Pancreas (tissue), 10 donors: ENCODE measurements at regions not wholly inside any gene's neighbourhood (a gene's known extent, or its start where the extent isn't known, plus 50 kb on each side); places are given as distances from the start of the nearest gene placed in this dataset.

Experiments
- ATAC-seq, 4 donors: fragments of 200-7000 bp; cut with Tn5 transposase; one replicate each; pipeline versions ENCODE4 v1.8.0 to v1.9.1; 2020; ENCODE audit warnings: mild to moderate bottlenecking in 4 of 4, moderate library complexity in 4 of 4
- DNase-seq, 6 donors: peaks; one replicate each; pipeline ENCODE4 v3.0.0-alpha.2; 2020
- FAIRE-seq: peaks from 2 replicates; lab custom pipeline; 2012; peaks lifted over from hg19 to GRCh38; lab: Jason Lieb, UNC
- H3K27ac ChIP-seq, 4 donors: fragments of 200-600 bp; sonication (generic); 1 replicate in 3 of 4; 2 replicates in 1 of 4; pipeline versions ENCODE4 v1.5.0 to v1.8.0; 2020
- H3K27me3 ChIP-seq, 4 donors: fragments of 200-600 bp; one replicate each; pipeline ENCODE4 v1.8.0; 2021
- H3K36me3 ChIP-seq, 3 donors: fragments of 200-600 bp; sonication (generic) in 1 of 3; one replicate each; pipeline versions ENCODE4 v1.5.0 to v1.8.0; 2020 to 2021
- H3K4me1 ChIP-seq, 3 donors: fragments of 200-600 bp; one replicate each; pipeline ENCODE4 v1.8.0; 2021
- H3K4me3 ChIP-seq, 4 donors: fragments of 200-600 bp; sonication (generic) in 2 of 4; one replicate each; pipeline versions ENCODE4 v1.5.0 to v1.8.0; 2020 to 2021
- H3K9me3 ChIP-seq, 4 donors: fragments of 200-600 bp; one replicate each; pipeline ENCODE4 v1.8.0; 2021
- WGBS, 2 donors: extraction: QIAGEN DNeasy Blood & Tissue Kit; methylation state at CpG; one replicate each; pipeline ENCODE4 v1.1.7; 2013; 5-methylcytosine and 5-hydroxymethylcytosine counted together
- intact Hi-C, 3 donors: fragments of 100-400 bp; cut with DNase I; formaldehyde crosslinking; loops; one replicate each; pipeline versions ENCODE4 v1.11.1 to v1.14.2; 2022
- TF ChIP-seq, protein P1 (sequence below), 4 donors: fragments of 200-600 bp; sonication (generic) in 3 of 4; IDR thresholded peaks; one replicate each; pipeline versions ENCODE4 v1.5.0 to v1.8.0; 2021; ENCODE audit warnings: antibody characterized with exemption in 4 of 4
- donor health status: healthy with polysubstance abuse.
- donor health status: DM: no; HTN: no; CAD: no; lungs with moderate emphysema.
- donor health status: DM: no; HTN: no; CAD: no.
- donor health status: control.
- donor health status: control.
- donor health status: Bipolar disorder and iron deficiency.
- donor health status: DM: yes; HTN: yes; CAD: no.
- donor health status: DM: no; HTN: no; CAD: no.
- donor health status: DM: no; HTN: no; CAD: no.
- donor health status: DM: yes; HTN: yes; CAD: no.

DNA sequence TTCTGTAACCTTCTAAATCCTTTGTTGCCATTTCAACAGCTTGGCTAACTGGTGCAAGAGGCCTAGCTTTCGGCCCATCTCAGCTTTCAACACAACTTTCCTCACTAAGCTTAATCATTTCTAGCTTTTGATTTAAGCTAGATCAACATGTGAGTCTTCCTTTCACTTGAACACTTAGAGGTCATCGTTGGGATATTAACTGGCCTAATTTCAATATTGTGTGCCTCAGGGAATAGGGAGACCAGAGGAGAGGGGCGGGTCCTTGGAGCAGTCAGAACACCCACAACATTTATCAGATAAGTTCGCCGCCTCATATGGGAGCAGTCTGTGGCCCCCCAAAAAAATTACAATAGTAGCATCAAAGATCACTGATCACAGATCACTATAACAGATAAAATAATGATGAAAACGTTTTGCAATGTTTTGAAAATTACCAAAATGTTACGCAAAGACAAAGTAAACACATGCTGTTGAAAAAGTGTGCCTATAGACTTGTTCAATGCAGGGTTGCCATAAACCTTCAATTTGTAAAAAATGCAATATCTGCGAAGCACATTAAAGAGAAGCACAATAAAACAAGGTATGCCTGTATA is 66.8 kb upstream of the PCSK1 start:
- intact Hi-C loops = no loop called here
- WGBS, 2 donors = 81 to 85% methylated on average over 8 of the region's 8 CpGs
- TF ChIP-seq, protein P1, sequence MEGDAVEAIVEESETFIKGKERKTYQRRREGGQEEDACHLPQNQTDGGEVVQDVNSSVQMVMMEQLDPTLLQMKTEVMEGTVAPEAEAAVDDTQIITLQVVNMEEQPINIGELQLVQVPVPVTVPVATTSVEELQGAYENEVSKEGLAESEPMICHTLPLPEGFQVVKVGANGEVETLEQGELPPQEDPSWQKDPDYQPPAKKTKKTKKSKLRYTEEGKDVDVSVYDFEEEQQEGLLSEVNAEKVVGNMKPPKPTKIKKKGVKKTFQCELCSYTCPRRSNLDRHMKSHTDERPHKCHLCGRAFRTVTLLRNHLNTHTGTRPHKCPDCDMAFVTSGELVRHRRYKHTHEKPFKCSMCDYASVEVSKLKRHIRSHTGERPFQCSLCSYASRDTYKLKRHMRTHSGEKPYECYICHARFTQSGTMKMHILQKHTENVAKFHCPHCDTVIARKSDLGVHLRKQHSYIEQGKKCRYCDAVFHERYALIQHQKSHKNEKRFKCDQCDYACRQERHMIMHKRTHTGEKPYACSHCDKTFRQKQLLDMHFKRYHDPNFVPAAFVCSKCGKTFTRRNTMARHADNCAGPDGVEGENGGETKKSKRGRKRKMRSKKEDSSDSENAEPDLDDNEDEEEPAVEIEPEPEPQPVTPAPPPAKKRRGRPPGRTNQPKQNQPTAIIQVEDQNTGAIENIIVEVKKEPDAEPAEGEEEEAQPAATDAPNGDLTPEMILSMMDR (IDR thresholded peaks at IDR 0.05) = no peak
- Histone ChIP-seq H3K4me1 (no peaks in the 10 kb centered on the region), H3K36me3 (no peaks in the 10 kb centered on the region), H3K4me3 (no peak overlapping the region), H3K9me3 (no peaks in the 10 kb centered on the region), H3K27ac (no peak overlapping the region), H3K27me3 (no peaks in the 10 kb centered on the region)
- no peak for ATAC-seq
- DNase-seq = no peak
- FAIRE-seq = no peak

- ATAC-seq = no peak
- Histone ChIP-seq H3K27me3 (no peaks in the 10 kb centered on the region), H3K36me3 (no peaks in the 10 kb centered on the region), H3K4me3 (no peak overlapping the region), H3K9me3 (no peaks in the 10 kb centered on the region), H3K4me1 (no peaks in the 10 kb centered on the region), H3K27ac (no peak overlapping the region)
- intact Hi-C loops = no loop called here
- DNase-seq = no peak
- no peak for FAIRE-seq
- TF ChIP-seq, protein P1 (IDR thresholded peaks at IDR 0.05) = no peak
- WGBS, 2 donors = 58 to 73% methylated on average over 1 of the region's 1 CpG
Observed at GRCh38 chr5:96501991-96502646, 69.1 kb upstream of the PCSK1 start.

GRCh38 chr5:96503501-96504236 is 70.6 kb upstream of the PCSK1 start:
- no peak overlapping the region for H3K4me3 ChIP-seq
- FAIRE-seq (no peak), ATAC-seq (no peak), DNase-seq (no peak)
- H3K4me1 ChIP-seq = no peaks in the 10 kb centered on the region
- no peaks in the 10 kb centered on the region for H3K27me3 ChIP-seq
- intact Hi-C loops = no loop called here
- TF ChIP-seq, protein P1 (IDR thresholded peaks at IDR 0.05) = no peak
- H3K36me3 ChIP-seq = no peaks in the 10 kb centered on the region
- WGBS, 2 donors = 87 to 93% methylated on average over 15 of the region's 15 CpGs
- no peaks in the 10 kb centered on the region for H3K9me3 ChIP-seq
- no peak overlapping the region for H3K27ac ChIP-seq

DNA sequence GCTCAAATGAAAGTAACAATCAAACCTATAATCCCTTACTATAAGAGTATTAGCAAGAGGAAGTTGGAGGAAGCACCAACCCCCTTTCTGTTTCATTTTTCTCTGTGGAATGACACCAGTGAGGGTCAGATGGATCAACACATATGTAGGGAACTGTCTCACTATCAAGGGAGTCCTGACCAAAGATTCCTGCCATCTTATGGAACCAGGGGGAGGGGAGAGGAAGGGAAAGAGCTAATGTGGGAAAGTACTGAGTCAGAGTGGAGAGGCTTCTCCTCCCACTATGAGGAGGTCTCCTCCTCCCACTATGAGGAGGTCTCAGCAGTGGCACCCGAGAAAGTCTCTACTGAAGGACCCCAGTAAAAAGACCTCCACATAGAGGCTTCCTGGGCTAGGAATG is 73.3 kb upstream of the PCSK1 start:
- H3K4me3 ChIP-seq = no peak overlapping the region
- 80 to 88% methylated on average over 1 of the region's 1 CpG for WGBS, 2 donors
- FAIRE-seq (no peak), DNase-seq (no peak), ATAC-seq (no peak)
- no peaks in the 10 kb centered on the region for H3K36me3 ChIP-seq
- H3K27me3 ChIP-seq = no peaks in the 10 kb centered on the region
- no peaks in the 10 kb centered on the region for H3K9me3 ChIP-seq
- H3K4me1 ChIP-seq = no peaks in the 10 kb centered on the region
- intact Hi-C loops = no loop called here
- no peak overlapping the region for H3K27ac ChIP-seq
- TF ChIP-seq, protein P1 (IDR thresholded peaks at IDR 0.05) = no peak
